Heart left ventricle (tissue), 16 donors: ENCODE measurements at regions not wholly inside any gene's neighbourhood (a gene's known extent, or its start where the extent isn't known, plus 50 kb on each side); places are given as distances from the start of the nearest gene placed in this dataset.

Experiments used
- ATAC-seq, 4 donors: fragments of 200-7000 bp; cut with Tn5 transposase; one replicate each; pipeline ENCODE4 v1.9.1; 2020 to 2022; ENCODE audit warnings: moderate library complexity in 4 of 4, mild to moderate bottlenecking in 3 of 4, moderate number of reproducible peaks in 1 of 4
- DNase-seq, 5 donors: peaks; one replicate each; pipeline ENCODE4 v3.0.0-alpha.2; 2020
- H3K27ac ChIP-seq, 12 donors: fragments of 200-600 bp; sonication (generic) in 4 of 12; one replicate each; pipeline versions ENCODE4 v1.5.0 to v1.8.0; 2016 to 2022; ENCODE audit warnings: mild to moderate bottlenecking in 2 of 12
- H3K27me3 ChIP-seq, 9 donors: fragments of 200-600 bp; sonication (generic) in 2 of 9; one replicate each; pipeline versions ENCODE4 v1.5.1 to v1.8.0; 2016 to 2022; ENCODE audit warnings: mild to moderate bottlenecking in 3 of 9
- H3K36me3 ChIP-seq, 9 donors: fragments of 200-600 bp; sonication (generic) in 2 of 9; one replicate each; pipeline versions ENCODE4 v1.5.0 to v1.8.0; 2018 to 2022; ENCODE audit warnings: mild to moderate bottlenecking in 2 of 9
- H3K4me1 ChIP-seq, 12 donors: fragments of 200-600 bp; sonication (generic) in 4 of 12; one replicate each; pipeline versions ENCODE4 v1.5.0 to v1.8.0; 2016 to 2022; ENCODE audit warnings: mild to moderate bottlenecking in 3 of 12
- H3K4me3 ChIP-seq, 12 donors: fragments of 200-600 bp; sonication (generic) in 4 of 12; one replicate each; pipeline versions ENCODE4 v1.5.0 to v1.8.0; 2017 to 2022; ENCODE audit warnings: mild to moderate bottlenecking in 9 of 12, moderate library complexity in 4 of 12
- H3K9me3 ChIP-seq, 12 donors: fragments of 200-600 bp; sonication (generic) in 4 of 12; one replicate each; pipeline versions ENCODE4 v1.5.0 to v1.8.0; 2016 to 2022; ENCODE audit warnings: mild to moderate bottlenecking in 1 of 12
- CTCF ChIP-seq, 12 donors: fragments of 200-600 bp; sonication (generic) in 4 of 12; IDR thresholded peaks; one replicate each; pipeline versions ENCODE4 v1.5.0 to v1.8.0; 2018 to 2022; ENCODE audit warnings: antibody characterized with exemption in 12 of 12, mild to moderate bottlenecking in 5 of 12
- POLR2A ChIP-seq, 2 donors: fragments of 450-650 bp; IDR thresholded peaks; one replicate each; pipeline ENCODE4 v1.6.1; 2017; ENCODE audit warnings: antibody characterized with exemption in 2 of 2, mild to moderate bottlenecking in 2 of 2, moderate library complexity in 2 of 2
- WGBS, 4 donors: extraction: QIAGEN DNeasy Blood & Tissue Kit in 2 of 4; methylation state at CpG; one replicate each; pipeline versions ENCODE4 v1.1.5 to v1.1.7; 2013 to 2018; 5-methylcytosine and 5-hydroxymethylcytosine counted together
- intact Hi-C, 10 donors: fragments of 100-400 bp; cut with DNase I; formaldehyde crosslinking; loops; one replicate each; pipeline versions ENCODE4 v1.11.1 to v1.14.2; 2022
- donor health status: ischemic (EF 13 %, LVEDD 7.1; RV severe dilation, severe dysfunction).
- donor health status: healthy with polysubstance abuse.
- donor health status: DM: no; HTN: yes; CAD: no.
- donor health status: DM: no; HTN: no; CAD: no.
- donor health status: ischemic (EF 25% LVEDD 6.9; RV normal size, moderate dysfunction).
- donor health status: ischemic (EF 25% LVEDD 5.7; RV mildly dilated, moderate dysfunction).
- donor health status: healthy.
- donor health status: DM: yes; HTN: yes; CAD: no.
- donor health status: ischemic (EF 35%, LVEDD 5.7; RV mildly dilated, moderate dysfunction).
- donor health status: nonischemic (EF 11% LVEDD 7.7; RV severe dilation, severe dysfunction).
- donor health status: DM: yes; HTN: yes; CAD: no.
- donor health status: PGD.
- donor health status: ischemic (EF 29% LVEDD 5.4; RV normal size, mild dysfunction).
- donor health status: nonischemic (EF 23%, LVEDD 6.1; RV moderate dilation, normal function).

- TF ChIP-seq CTCF (IDR thresholded peaks at IDR 0.05) (no peak), POLR2A (IDR thresholded peaks at IDR 0.05) (no peak)
- DNase-seq (no peak), ATAC-seq (no peak)
- H3K9me3 ChIP-seq = peaks cover 0 to 5% (median 0%) of the 10 kb centered on the region in 12 donors
- H3K27me3 ChIP-seq = no peaks in the 10 kb centered on the region
- no peaks in the 10 kb centered on the region for H3K4me1 ChIP-seq
- no peak overlapping the region for H3K4me3 ChIP-seq
- 75 to 89% (median 81%) methylated on average over 1 of the region's 1 CpG for WGBS, 4 donors
- H3K36me3 ChIP-seq = no peaks in the 10 kb centered on the region
- intact Hi-C loops = no loop called here
- H3K27ac ChIP-seq = no peak overlapping the region
Observed at GRCh38 chr15:46523701-46524100, 888.9 kb downstream of the SQOR start.

- no peak overlapping the region for H3K27ac ChIP-seq
- intact Hi-C loops = no loop called here
- no peak for ATAC-seq
- H3K9me3 ChIP-seq = peaks cover 0 to 4% (median 0%) of the 10 kb centered on the region in 12 donors
- H3K4me1 ChIP-seq = no peaks in the 10 kb centered on the region
- 61 to 65% (median 64%) methylated on average over 3 of the region's 3 CpGs for WGBS, 4 donors
- DNase-seq = no peak
- TF ChIP-seq CTCF (IDR thresholded peaks at IDR 0.05) (no peak), POLR2A (IDR thresholded peaks at IDR 0.05) (no peak)
- H3K4me3 ChIP-seq = no peak overlapping the region
- H3K27me3 ChIP-seq = no peaks in the 10 kb centered on the region
- H3K36me3 ChIP-seq = no peaks in the 10 kb centered on the region
Observed at GRCh38 chr15:46525984-46526725, 891.3 kb downstream of the SQOR start.

- no peaks in the 10 kb centered on the region for H3K36me3 ChIP-seq
- no peaks in the 10 kb centered on the region for H3K27me3 ChIP-seq
- H3K9me3 ChIP-seq = peaks cover 0 to 4% (median 0%) of the 10 kb centered on the region in 12 donors
- WGBS, 4 donors = 36 to 66% (median 43%) methylated on average over 1 of the region's 1 CpG
- TF ChIP-seq POLR2A (IDR thresholded peaks at IDR 0.05) = no peak
- TF ChIP-seq CTCF (IDR thresholded peaks at IDR 0.05) = no peak
- no peak for ATAC-seq
- no peak overlapping the region for H3K4me3 ChIP-seq
- intact Hi-C loops = no loop called here
- no peak for DNase-seq
- H3K4me1 ChIP-seq = no peaks in the 10 kb centered on the region
- H3K27ac ChIP-seq = no peak overlapping the region
Observed at GRCh38 chr15:46526726-46527110, 891.9 kb downstream of the SQOR start.

- no peak overlapping the region for H3K27ac ChIP-seq
- intact Hi-C loops = loop anchor here in 1 of 10 donors (10.0 kb wide), 1 partner anchor 61 kb away; no protein-coding TSS in a partner anchor
- WGBS, 4 donors = 76 to 90% (median 85%) methylated on average over 1 of the region's 1 CpG
- DNase-seq (no peak), ATAC-seq (no peak)
- TF ChIP-seq CTCF (IDR thresholded peaks at IDR 0.05) (no peak), POLR2A (IDR thresholded peaks at IDR 0.05) (no peak)
- no peak overlapping the region for H3K4me3 ChIP-seq
- H3K27me3 ChIP-seq = no peaks in the 10 kb centered on the region
- H3K9me3 ChIP-seq = peaks cover 0 to 10% (median 0%) of the 10 kb centered on the region in 12 donors
- no peaks in the 10 kb centered on the region for H3K36me3 ChIP-seq
- no peaks in the 10 kb centered on the region for H3K4me1 ChIP-seq
Observed at GRCh38 chr15:46543626-46544025, 908.8 kb downstream of the SQOR start.
